ENCODE measurements at regions not wholly inside any gene's neighbourhood (a gene's known extent, or its start where the extent isn't known, plus 50 kb on each side); places are given as distances from the start of the nearest gene placed in this dataset.
A peak's percentile ranks its signal among the peaks of the same experiment; 100 is the strongest.
"Not testable (repeated sequence)": the region's sequence is repeated elsewhere in the genome, so short reads cannot be mapped to it uniquely, and the experiment has no call there.

- in situ Hi-C loops (cut with HindIII; ENCODE audit: low pct_ligation_motif_present, low pct_unique_long_range_greater_than_20kb, low sequenced_read_pairs): no loop called here
These were observed 112.9 kb upstream of the ANK3 start for GRCh38 chr10:60502621-60503020.

GRCh38 chr10:60498985-60499384 lies 109.3 kb upstream of the ANK3 start:
- in situ Hi-C loops (cut with HindIII; ENCODE audit: low pct_ligation_motif_present, low pct_unique_long_range_greater_than_20kb, low sequenced_read_pairs): no loop called here
- DNase-seq: no peak

More at GRCh38 chr10:60502621-60503020, 112.9 kb upstream of the ANK3 start:
- DNase-seq: no peak

- DNase-seq: no peak
- in situ Hi-C loops (cut with HindIII; ENCODE audit: low pct_ligation_motif_present, low pct_unique_long_range_greater_than_20kb, low sequenced_read_pairs): no loop called here
These were observed 107.7 kb upstream of the ANK3 start for GRCh38 chr10:60497364-60497763.

DNA sequence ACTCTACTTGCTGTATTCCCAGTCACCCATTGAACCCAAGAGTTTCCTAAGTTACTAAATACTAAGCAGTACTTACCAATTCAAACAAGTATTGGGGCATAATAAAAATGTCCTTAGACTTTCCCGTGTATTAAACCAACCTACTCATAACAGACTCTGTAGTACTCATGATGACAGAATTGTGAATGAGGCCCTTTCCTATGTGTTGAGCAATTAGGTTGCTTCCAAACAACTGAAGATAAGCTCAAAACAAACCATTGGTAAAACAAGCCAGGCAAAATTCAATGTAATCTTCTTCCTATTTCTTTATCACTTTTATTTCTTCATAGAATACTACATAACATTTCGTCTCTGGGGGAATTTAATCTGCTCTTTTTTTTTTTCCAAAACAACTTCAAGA lies 106.5 kb upstream of the ANK3 start:
- no peak for DNase-seq
- in situ Hi-C loops (cut with HindIII; ENCODE audit: low pct_ligation_motif_present, low pct_unique_long_range_greater_than_20kb, low sequenced_read_pairs): no loop called here

DNA sequence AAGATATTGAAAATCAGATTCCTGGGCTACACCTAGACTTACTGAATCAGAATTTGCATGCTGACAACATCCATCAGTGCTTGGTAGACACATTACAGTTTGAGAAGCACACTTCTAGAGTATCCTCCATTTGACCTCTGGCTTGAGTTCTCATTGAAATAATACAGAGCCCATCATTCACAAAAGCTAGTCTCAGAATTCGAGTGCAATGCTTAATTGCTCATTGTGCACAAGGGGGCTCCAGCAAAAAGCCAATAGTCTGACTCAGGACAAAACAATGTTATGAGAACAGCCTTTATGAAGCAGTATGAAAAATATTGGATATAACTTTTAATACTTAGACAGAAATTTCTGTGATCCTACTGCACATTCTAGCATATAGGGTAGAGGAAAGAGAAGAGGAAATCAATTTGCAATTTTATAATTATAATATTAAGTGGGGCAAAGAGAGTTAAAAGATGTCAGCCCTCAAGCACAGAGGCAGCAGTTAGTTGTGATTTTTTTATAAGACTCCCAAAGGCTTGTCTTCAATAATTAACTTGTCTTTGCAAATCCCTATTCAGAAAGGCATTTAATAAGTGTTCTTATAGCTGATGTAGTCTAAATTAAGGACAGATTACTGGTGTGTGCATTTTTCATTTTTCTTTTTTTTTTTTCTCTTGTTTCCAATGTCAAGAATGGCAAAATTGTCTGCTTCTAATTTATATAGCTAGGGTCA lies 105.8 kb upstream of the ANK3 start:
- in situ Hi-C loops (cut with HindIII; ENCODE audit: low pct_ligation_motif_present, low pct_unique_long_range_greater_than_20kb, low sequenced_read_pairs): no loop called here

DNA sequence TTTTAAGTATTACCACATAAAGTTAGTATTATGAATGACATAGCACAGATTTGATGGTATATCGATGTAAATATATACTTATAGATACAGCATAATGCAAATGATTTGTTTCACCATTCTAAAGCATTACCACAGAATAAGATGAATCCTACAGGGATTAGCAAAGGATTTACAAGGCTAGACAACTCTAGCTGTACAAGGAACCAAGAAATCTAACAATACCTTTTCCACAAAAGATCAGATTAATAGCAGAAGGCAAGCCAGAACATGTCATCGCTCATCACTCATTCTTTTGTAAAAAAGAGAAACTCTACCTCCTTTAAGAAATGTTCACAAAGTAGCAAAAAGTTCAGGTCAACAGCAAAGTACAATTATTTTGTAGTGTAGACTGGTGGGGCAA lies 105.1 kb upstream of the ANK3 start:
- in situ Hi-C loops (cut with HindIII; ENCODE audit: low pct_ligation_motif_present, low pct_unique_long_range_greater_than_20kb, low sequenced_read_pairs): no loop called here
- no peak for DNase-seq

More for the DNA sequence above, 105.8 kb upstream of the ANK3 start:
- peak; percentile 70 for DNase-seq

- DNase-seq: no peak
- in situ Hi-C loops (cut with HindIII; ENCODE audit: low pct_ligation_motif_present, low pct_unique_long_range_greater_than_20kb, low sequenced_read_pairs): no loop called here
These were observed 101.5 kb upstream of the ANK3 start for GRCh38 chr10:60491162-60491561.

GRCh38 chr10:60490013-60490412 lies 100.3 kb upstream of the ANK3 start:
- in situ Hi-C loops (cut with HindIII; ENCODE audit: low pct_ligation_motif_present, low pct_unique_long_range_greater_than_20kb, low sequenced_read_pairs): no loop called here
- DNase-seq: peak; percentile 15

GRCh38 chr10:60488111-60488669 lies 98.5 kb upstream of the ANK3 start:
- in situ Hi-C loops (cut with HindIII; ENCODE audit: low pct_ligation_motif_present, low pct_unique_long_range_greater_than_20kb, low sequenced_read_pairs): no loop called here
- DNase-seq: no peak

- in situ Hi-C loops (cut with HindIII; ENCODE audit: low pct_ligation_motif_present, low pct_unique_long_range_greater_than_20kb, low sequenced_read_pairs): no loop called here
- DNase-seq: no peak
These were observed 97.9 kb upstream of the ANK3 start for GRCh38 chr10:60487543-60487942.

- DNase-seq: no peak
- in situ Hi-C loops (cut with HindIII; ENCODE audit: low pct_ligation_motif_present, low pct_unique_long_range_greater_than_20kb, low sequenced_read_pairs): no loop called here
These were observed 95.3 kb upstream of the ANK3 start for GRCh38 chr10:60485025-60485424.

GRCh38 chr10:60480865-60481563 lies 91.3 kb upstream of the ANK3 start:
- in situ Hi-C loops (cut with HindIII; ENCODE audit: low pct_ligation_motif_present, low pct_unique_long_range_greater_than_20kb, low sequenced_read_pairs): no loop called here
- DNase-seq: peak; percentile 90

DNA sequence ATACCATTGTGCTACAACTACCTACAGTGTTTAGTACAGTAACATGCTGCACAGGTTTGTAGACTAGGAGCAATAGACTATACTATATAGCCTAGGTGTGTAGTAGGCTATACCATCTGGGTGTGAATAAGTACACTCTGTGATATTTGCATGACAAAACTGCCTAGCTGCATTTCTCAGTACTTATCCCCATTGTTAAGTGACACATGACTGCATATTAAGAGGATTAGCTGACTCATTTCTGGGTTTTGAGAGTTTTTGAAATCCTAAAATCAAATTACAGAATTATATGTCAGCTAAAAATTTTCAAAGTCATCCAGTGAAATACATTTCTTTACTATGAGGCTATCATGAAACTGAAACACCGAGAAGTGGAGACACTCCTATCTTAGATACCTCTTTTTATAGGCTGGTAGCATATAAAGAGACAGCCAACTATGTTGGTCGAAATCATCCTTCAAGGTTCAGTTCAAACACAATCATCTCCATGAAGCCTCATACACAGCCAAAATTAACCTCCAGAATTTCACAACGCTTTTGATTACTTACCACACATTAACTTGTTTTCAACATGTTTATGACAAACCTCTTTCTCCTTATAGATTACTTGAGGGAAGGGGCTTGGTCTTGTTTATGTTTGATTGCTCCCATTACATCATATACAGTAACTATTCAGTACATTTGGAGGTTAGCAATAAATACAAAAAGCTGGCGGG lies 89.8 kb upstream of the ANK3 start:
- in situ Hi-C loops (cut with HindIII; ENCODE audit: low pct_ligation_motif_present, low pct_unique_long_range_greater_than_20kb, low sequenced_read_pairs): no loop called here
- no peak for DNase-seq

DNA sequence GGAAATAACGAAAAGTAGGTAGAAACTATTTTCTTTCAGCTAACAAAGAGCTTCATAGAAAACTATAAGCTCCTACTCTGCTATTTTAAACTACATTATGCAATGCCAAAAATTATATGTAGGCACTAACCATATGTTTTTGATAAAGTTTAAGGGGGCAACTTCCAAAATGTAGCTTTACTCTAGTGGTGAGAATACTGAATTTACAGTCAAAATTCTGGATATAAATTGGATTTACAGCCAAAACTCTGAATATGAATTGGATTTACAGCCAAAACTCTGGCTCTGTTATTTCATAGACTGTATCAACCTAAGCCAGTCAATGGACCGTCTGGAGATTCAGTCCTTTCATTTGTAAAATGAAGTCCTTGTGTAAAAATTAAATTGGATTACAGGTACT lies 86.8 kb upstream of the ANK3 start:
- in situ Hi-C loops (cut with HindIII; ENCODE audit: low pct_ligation_motif_present, low pct_unique_long_range_greater_than_20kb, low sequenced_read_pairs): no loop called here
- DNase-seq: no peak

DNA sequence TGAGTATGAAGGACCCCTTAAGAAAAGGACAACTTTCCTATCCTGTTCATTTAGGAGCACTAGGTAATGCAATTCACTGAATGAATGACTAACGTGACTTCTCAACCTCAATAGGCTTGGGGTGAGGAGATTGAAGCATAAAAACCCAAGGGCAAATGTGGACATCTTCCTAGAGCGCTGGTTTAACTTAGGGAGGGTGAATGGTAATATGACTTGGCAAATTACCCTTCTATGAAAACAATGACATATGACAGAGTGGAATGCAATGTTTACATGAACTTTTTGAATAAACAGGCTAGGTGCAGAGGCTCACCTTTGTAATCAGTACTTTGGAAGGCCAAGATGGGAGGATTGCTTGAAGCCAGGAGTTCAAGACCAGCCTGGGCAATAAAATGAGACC lies 83.9 kb upstream of the ANK3 start:
- no peak for DNase-seq
- in situ Hi-C loops (cut with HindIII; ENCODE audit: low pct_ligation_motif_present, low pct_unique_long_range_greater_than_20kb, low sequenced_read_pairs): no loop called here

DNA sequence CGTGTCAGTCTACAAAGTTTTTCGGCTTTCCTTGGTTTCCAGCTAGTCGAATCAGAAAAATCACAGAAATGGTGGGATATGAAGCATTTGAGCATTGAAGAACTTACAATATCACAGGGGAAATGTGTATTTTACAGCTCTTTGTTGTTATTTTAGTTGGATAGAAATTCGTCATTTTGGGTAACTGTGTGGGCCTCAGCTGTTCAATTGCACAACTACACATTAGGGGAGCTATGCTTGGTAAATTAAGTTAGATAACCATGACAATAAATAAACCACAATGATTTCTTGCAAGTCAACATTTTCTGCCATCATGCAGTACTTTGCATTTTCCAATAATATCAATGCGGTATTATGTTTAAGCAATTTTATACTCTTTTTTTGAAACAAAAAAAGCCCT lies 80.4 kb upstream of the ANK3 start:
- no peak for DNase-seq
- in situ Hi-C loops (cut with HindIII; ENCODE audit: low pct_ligation_motif_present, low pct_unique_long_range_greater_than_20kb, low sequenced_read_pairs): no loop called here

DNA sequence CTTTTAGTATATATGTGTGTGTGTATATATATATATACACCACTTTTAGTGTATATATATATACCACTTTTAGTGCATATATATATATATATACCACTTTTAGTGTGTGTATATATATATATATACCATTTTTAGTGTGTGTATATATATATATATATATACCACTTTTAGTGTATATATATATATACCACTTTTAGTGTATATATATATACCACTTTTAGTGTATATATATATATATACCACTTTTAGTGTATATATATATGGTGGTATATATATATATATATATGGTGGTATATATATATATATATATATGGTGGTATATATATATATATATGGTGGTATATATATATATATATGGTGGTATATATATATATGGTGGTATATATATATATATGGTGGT lies 79.5 kb upstream of the ANK3 start:
- in situ Hi-C loops (cut with HindIII; ENCODE audit: low pct_ligation_motif_present, low pct_unique_long_range_greater_than_20kb, low sequenced_read_pairs); DNase-seq: not testable (repeated sequence)

DNA sequence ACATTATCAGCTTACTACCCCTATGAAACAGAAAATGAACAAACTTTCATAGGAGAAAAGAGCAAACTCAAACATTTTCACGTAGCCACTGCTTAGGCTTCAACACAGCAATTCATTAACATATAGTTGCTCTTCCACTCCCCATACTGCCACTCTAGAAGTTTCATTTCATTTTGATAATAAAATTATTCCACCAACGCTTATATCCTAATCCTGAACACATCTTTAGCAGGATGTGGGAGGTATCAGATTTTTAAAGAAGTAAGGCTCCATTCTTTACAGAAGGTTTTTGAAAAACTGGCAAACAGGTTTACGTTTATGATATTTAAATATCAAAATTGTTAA lies 77.5 kb upstream of the ANK3 start:
- in situ Hi-C loops (cut with HindIII; ENCODE audit: low pct_ligation_motif_present, low pct_unique_long_range_greater_than_20kb, low sequenced_read_pairs): no loop called here
- no peak for DNase-seq
